SK-N-SH treated with all-trans-retinoic acid at 6 μM for 48 hours (cell line): ENCODE measurements at regions not wholly inside any gene's neighbourhood (a gene's known extent, or its start where the extent isn't known, plus 50 kb on each side); places are given as distances from the start of the nearest gene placed in this dataset.

ENCODE experiments used
- ATAC-seq: fragments of 200-7000 bp; cut with Tn5 transposase; 3 replicates; pipeline ENCODE4 v1.9.1; 2020; ENCODE audit warnings: mild to moderate bottlenecking, moderate library complexity
- ARNTL ChIP-seq: fragments of 450-650 bp; formaldehyde crosslinking; IDR thresholded peaks from 2 replicates; pipeline ENCODE4 v1.5.0; 2020; ENCODE audit warnings: low read depth, mild to moderate bottlenecking, moderate library complexity, borderline replicate concordance
- BACH2 ChIP-seq: fragments of 250-450 bp; sonication (Bioruptor Pico); IDR thresholded peaks from 2 replicates; pipeline ENCODE4 v1.9.0; 2021; ENCODE audit warnings: mild to moderate bottlenecking, borderline replicate concordance
- ESRRG ChIP-seq: fragments of 250-450 bp; sonication (Bioruptor Pico); IDR thresholded peaks from 2 replicates; pipeline ENCODE4 v1.6.1; 2021; ENCODE audit warnings: mild to moderate bottlenecking
- GLIS3 ChIP-seq: fragments of 250-450 bp; sonication (Bioruptor Pico); IDR thresholded peaks from 2 replicates; pipeline ENCODE4 v1.5.0; 2020; ENCODE audit warnings: mild to moderate bottlenecking, moderate library complexity
- OSR1 ChIP-seq: fragments of 250-450 bp; sonication (Bioruptor Pico); IDR thresholded peaks from 2 replicates; pipeline ENCODE4 v1.8.0; 2022; ENCODE audit warnings: moderate library complexity, mild to moderate bottlenecking, inconsistent platforms
- PPARA ChIP-seq: fragments of 250-450 bp; sonication (Bioruptor Pico); IDR thresholded peaks from 2 replicates; pipeline ENCODE4 v1.5.0; 2020; ENCODE audit warnings: mild to moderate bottlenecking, borderline replicate concordance
- RARB ChIP-seq: fragments of 250-450 bp; sonication (Bioruptor Pico); IDR thresholded peaks from 2 replicates; pipeline ENCODE4 v1.8.0; 2021; ENCODE audit warnings: mild to moderate bottlenecking, moderate library complexity
- SNAI2 ChIP-seq: fragments of 250-450 bp; sonication (Bioruptor Pico); IDR thresholded peaks from 2 replicates; pipeline ENCODE4 v1.5.0; 2020; ENCODE audit warnings: mild to moderate bottlenecking, moderate library complexity
- TCF4 ChIP-seq: fragments of 250-450 bp; sonication (Bioruptor Pico); IDR thresholded peaks from 2 replicates; pipeline ENCODE4 v1.8.0; 2021; ENCODE audit warnings: mild to moderate bottlenecking, moderate library complexity, borderline replicate concordance
- TOX ChIP-seq: fragments of 250-450 bp; sonication (Bioruptor Pico); IDR thresholded peaks from 2 replicates; pipeline ENCODE4 v1.8.0; 2021; ENCODE audit warnings: mild to moderate bottlenecking, moderate library complexity, borderline replicate concordance
- ZC3H10 ChIP-seq: fragments of 250-450 bp; sonication (Bioruptor Pico); IDR thresholded peaks from 2 replicates; pipeline ENCODE4 v1.5.1; 2021; ENCODE audit warnings: mild to moderate bottlenecking, moderate library complexity
- ZFP3 ChIP-seq: fragments of 250-450 bp; sonication (Bioruptor Pico); IDR thresholded peaks from 2 replicates; pipeline ENCODE4 v1.5.0; 2020; ENCODE audit warnings: mild to moderate bottlenecking, moderate library complexity
- ZFP30 ChIP-seq: fragments of 450-650 bp; formaldehyde crosslinking; IDR thresholded peaks from 2 replicates; pipeline ENCODE4 v1.5.0; 2022; ENCODE audit warnings: mild to moderate bottlenecking, moderate library complexity
- ZNF565 ChIP-seq: fragments of 450-650 bp; formaldehyde crosslinking; conservative IDR thresholded peaks from 2 replicates; pipeline ENCODE4 v1.5.0; 2020; ENCODE audit warnings: low read depth, mild to moderate bottlenecking, moderate library complexity
- ZNF70 ChIP-seq: fragments of 450-650 bp; formaldehyde crosslinking; IDR thresholded peaks from 2 replicates; pipeline ENCODE4 v1.5.0; 2020; ENCODE audit warnings: mild to moderate bottlenecking, moderate library complexity
- ZNF8 ChIP-seq: fragments of 450-650 bp; formaldehyde crosslinking; IDR thresholded peaks from 2 replicates; pipeline ENCODE4 v1.5.0; 2020; ENCODE audit warnings: mild to moderate bottlenecking, moderate library complexity
- TF ChIP-seq, protein P1 (sequence below): fragments of 250-450 bp; sonication (Bioruptor Pico); IDR thresholded peaks from 2 replicates; pipeline ENCODE4 v1.8.0; 2020; ENCODE audit warnings: mild to moderate bottlenecking, moderate library complexity, borderline replicate concordance
- TF ChIP-seq, protein P2 (sequence below): fragments of 250-450 bp; sonication (Bioruptor Pico); IDR thresholded peaks from 2 replicates; pipeline ENCODE4 v1.8.0; 2021; ENCODE audit warnings: low read depth, mild to moderate bottlenecking, moderate library complexity, borderline replicate concordance
- TF ChIP-seq, protein P3 (sequence below): fragments of 250-450 bp; sonication (Bioruptor Pico); IDR thresholded peaks from 2 replicates; pipeline ENCODE4 v1.5.1; 2021; ENCODE audit warnings: mild to moderate bottlenecking, moderate library complexity
- TF ChIP-seq, protein P4 (sequence below): fragments of 250-450 bp; sonication (Bioruptor Pico); IDR thresholded peaks from 2 replicates; pipeline ENCODE4 v1.5.0; 2020; ENCODE audit warnings: mild to moderate bottlenecking, moderate library complexity

DNA sequence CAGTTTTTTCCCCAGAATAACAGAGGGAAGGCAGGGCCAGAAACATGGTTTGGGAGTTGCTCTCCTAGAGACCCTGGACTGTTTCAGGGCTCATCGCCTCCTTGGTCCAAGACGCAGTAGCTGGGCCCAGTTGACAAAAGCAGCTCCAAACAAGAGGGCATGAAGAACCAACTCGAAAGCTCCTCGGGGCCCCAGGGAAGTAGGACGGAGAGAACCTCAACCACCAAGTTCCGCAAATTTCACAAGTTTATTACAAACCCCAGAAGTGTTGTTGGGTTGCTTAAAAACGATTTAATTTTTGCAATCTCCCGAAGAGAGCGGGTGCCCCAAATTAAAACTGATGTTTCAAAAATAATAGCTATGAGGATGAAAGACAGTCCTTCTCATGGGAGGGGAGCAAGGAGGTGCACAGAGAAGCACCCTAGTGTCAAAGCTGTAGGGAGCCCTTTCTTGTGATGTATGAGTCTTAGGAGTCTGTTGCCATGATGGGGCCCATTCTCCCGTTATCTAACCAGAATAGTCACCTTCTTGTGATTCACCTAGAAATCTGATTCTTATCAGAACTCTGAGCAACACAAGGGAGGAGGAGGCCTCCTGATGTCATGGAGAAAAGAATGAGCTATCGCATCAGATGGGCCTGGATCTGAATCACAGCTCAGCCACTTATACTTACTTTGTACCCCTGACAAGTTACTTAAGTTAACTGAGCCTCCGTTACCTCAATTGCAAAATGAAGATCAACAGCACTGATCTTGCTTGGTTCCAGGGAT is 165.7 kb upstream of the IRF2BP2 start:
- ATAC-seq = no peak
- TF ChIP-seq ZNF8 (CRISPR knock-in tag) = no peak
- TF ChIP-seq ZFP30 = no peak
- TF ChIP-seq TOX (CRISPR knock-in tag) = no peak
- TF ChIP-seq, protein P1, sequence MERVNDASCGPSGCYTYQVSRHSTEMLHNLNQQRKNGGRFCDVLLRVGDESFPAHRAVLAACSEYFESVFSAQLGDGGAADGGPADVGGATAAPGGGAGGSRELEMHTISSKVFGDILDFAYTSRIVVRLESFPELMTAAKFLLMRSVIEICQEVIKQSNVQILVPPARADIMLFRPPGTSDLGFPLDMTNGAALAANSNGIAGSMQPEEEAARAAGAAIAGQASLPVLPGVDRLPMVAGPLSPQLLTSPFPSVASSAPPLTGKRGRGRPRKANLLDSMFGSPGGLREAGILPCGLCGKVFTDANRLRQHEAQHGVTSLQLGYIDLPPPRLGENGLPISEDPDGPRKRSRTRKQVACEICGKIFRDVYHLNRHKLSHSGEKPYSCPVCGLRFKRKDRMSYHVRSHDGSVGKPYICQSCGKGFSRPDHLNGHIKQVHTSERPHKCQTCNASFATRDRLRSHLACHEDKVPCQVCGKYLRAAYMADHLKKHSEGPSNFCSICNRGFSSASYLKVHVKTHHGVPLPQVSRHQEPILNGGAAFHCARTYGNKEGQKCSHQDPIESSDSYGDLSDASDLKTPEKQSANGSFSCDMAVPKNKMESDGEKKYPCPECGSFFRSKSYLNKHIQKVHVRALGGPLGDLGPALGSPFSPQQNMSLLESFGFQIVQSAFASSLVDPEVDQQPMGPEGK (CRISPR knock-in tag) = no peak
- TF ChIP-seq PPARA (CRISPR knock-in tag) = no peak
- TF ChIP-seq, protein P2, sequence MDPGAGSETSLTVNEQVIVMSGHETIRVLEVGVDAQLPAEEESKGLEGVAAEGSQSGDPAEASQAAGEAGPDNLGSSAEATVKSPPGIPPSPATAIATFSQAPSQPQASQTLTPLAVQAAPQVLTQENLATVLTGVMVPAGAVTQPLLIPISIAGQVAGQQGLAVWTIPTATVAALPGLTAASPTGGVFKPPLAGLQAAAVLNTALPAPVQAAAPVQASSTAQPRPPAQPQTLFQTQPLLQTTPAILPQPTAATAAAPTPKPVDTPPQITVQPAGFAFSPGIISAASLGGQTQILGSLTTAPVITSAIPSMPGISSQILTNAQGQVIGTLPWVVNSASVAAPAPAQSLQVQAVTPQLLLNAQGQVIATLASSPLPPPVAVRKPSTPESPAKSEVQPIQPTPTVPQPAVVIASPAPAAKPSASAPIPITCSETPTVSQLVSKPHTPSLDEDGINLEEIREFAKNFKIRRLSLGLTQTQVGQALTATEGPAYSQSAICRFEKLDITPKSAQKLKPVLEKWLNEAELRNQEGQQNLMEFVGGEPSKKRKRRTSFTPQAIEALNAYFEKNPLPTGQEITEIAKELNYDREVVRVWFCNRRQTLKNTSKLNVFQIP (CRISPR knock-in tag) = no peak
- no peak for TF ChIP-seq ZNF70
- TF ChIP-seq OSR1 (CRISPR knock-in tag) = no peak
- no peak for TF ChIP-seq TCF4 (CRISPR knock-in tag)
- TF ChIP-seq, protein P3, sequence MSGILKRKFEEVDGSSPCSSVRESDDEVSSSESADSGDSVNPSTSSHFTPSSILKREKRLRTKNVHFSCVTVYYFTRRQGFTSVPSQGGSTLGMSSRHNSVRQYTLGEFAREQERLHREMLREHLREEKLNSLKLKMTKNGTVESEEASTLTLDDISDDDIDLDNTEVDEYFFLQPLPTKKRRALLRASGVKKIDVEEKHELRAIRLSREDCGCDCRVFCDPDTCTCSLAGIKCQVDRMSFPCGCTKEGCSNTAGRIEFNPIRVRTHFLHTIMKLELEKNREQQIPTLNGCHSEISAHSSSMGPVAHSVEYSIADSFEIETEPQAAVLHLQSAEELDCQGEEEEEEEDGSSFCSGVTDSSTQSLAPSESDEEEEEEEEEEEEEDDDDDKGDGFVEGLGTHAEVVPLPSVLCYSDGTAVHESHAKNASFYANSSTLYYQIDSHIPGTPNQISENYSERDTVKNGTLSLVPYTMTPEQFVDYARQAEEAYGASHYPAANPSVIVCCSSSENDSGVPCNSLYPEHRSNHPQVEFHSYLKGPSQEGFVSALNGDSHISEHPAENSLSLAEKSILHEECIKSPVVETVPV (CRISPR knock-in tag) = no peak
- TF ChIP-seq, protein P4, sequence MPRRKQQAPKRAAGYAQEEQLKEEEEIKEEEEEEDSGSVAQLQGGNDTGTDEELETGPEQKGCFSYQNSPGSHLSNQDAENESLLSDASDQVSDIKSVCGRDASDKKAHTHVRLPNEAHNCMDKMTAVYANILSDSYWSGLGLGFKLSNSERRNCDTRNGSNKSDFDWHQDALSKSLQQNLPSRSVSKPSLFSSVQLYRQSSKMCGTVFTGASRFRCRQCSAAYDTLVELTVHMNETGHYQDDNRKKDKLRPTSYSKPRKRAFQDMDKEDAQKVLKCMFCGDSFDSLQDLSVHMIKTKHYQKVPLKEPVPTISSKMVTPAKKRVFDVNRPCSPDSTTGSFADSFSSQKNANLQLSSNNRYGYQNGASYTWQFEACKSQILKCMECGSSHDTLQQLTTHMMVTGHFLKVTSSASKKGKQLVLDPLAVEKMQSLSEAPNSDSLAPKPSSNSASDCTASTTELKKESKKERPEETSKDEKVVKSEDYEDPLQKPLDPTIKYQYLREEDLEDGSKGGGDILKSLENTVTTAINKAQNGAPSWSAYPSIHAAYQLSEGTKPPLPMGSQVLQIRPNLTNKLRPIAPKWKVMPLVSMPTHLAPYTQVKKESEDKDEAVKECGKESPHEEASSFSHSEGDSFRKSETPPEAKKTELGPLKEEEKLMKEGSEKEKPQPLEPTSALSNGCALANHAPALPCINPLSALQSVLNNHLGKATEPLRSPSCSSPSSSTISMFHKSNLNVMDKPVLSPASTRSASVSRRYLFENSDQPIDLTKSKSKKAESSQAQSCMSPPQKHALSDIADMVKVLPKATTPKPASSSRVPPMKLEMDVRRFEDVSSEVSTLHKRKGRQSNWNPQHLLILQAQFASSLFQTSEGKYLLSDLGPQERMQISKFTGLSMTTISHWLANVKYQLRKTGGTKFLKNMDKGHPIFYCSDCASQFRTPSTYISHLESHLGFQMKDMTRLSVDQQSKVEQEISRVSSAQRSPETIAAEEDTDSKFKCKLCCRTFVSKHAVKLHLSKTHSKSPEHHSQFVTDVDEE (CRISPR knock-in tag) = no peak
- no peak for TF ChIP-seq BACH2 (CRISPR knock-in tag)

DNA sequence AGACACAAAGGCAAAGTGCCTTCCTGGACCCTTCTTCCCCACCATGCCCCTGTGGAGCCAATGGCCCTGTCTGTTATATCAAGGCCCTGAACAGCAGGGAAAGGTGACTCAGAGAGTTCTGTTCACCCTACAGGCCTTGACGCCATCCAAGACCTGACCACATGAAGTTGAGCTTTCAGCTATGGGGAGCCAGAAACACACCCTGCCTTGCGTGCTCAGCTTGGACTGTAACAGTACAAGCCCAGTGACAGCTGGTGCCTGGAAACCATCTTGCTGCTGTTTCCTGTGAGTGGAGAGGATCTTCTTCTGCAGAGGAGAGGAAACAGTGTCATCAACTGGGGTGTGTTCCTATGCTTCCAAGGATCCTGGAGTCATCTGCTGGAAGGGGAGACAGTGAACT is 165.0 kb upstream of the IRF2BP2 start:
- TF ChIP-seq SNAI2 (CRISPR knock-in tag) (no peak), GLIS3 (no peak), ARNTL (CRISPR knock-in tag) (no peak), ZNF565 (CRISPR knock-in tag) (no peak), RARB (CRISPR knock-in tag) (no peak), ZFP3 (no peak), ESRRG (CRISPR knock-in tag) (no peak), ZC3H10 (CRISPR knock-in tag) (no peak), ZNF70 (no peak)
- TF ChIP-seq, protein P1 (CRISPR knock-in tag) = no peak
- TF ChIP-seq, protein P3 (CRISPR knock-in tag) = no peak
- TF ChIP-seq, all 23 proteins: peak for 0
- ATAC-seq = no peak
